Retina (tissue), 1 donor: ENCODE measurements at regions not wholly inside any gene's neighbourhood (a gene's known extent, or its start where the extent isn't known, plus 50 kb on each side); places are given as distances from the start of the nearest gene placed in this dataset.
A peak's percentile ranks its signal among the peaks of the same experiment; 100 is the strongest.
"Not testable (repeated sequence)": the region's sequence is repeated elsewhere in the genome, so short reads cannot be mapped to it uniquely, and the experiment has no call there.

Experiments used
- DNase-seq: peaks from one replicate; pipeline ENCODE4 v3.0.0-alpha.2; 2016

GRCh38 chr13:76266561-76266960, 619.6 kb downstream of the KCTD12 start:
- no peak for DNase-seq

GRCh38 chr13:76250211-76250610, 614.1 kb downstream of the LMO7 start:
- DNase-seq = no peak

- no peak for DNase-seq
Observed at GRCh38 chr13:76245920-76246319, 609.8 kb downstream of the LMO7 start.

GRCh38 chr13:76245211-76245610, 609.1 kb downstream of the LMO7 start:
- DNase-seq = no peak

- DNase-seq = not testable (repeated sequence)
Observed at GRCh38 chr13:76243120-76243519, 607.0 kb downstream of the LMO7 start.

- DNase-seq = no peak
Observed at GRCh38 chr13:76239031-76239680, 603.0 kb downstream of the LMO7 start.

- no peak for DNase-seq
Observed at GRCh38 chr13:76231522-76232167, 595.5 kb downstream of the LMO7 start.

GRCh38 chr13:76229281-76229680, 593.2 kb downstream of the LMO7 start:
- no peak for DNase-seq

GRCh38 chr13:76226941-76227340, 590.8 kb downstream of the LMO7 start:
- DNase-seq = no peak

- no peak for DNase-seq
Observed at GRCh38 chr13:76225815-76226489, 589.8 kb downstream of the LMO7 start.

- DNase-seq = no peak
Observed at GRCh38 chr13:76223999-76224398, 587.9 kb downstream of the LMO7 start.

GRCh38 chr13:76223565-76223964, 587.4 kb downstream of the LMO7 start:
- DNase-seq = no peak

GRCh38 chr13:76222511-76222910, 586.4 kb downstream of the LMO7 start:
- DNase-seq = no peak

- DNase-seq = no peak
Observed at GRCh38 chr13:76216729-76217128, 580.6 kb downstream of the LMO7 start.

GRCh38 chr13:76214001-76214400, 577.9 kb downstream of the LMO7 start:
- DNase-seq = no peak

- peak; percentile 8 for DNase-seq
Observed at GRCh38 chr13:76213423-76213904, 577.3 kb downstream of the LMO7 start.

GRCh38 chr13:76210262-76210661, 574.1 kb downstream of the LMO7 start:
- DNase-seq = no peak

GRCh38 chr13:76198568-76199163, 562.5 kb downstream of the LMO7 start:
- DNase-seq = peak; percentile 5

GRCh38 chr13:76189882-76190519, 553.9 kb downstream of the LMO7 start:
- DNase-seq = no peak

GRCh38 chr13:76175961-76176725, 540.0 kb downstream of the LMO7 start:
- DNase-seq = no peak

GRCh38 chr13:76168661-76169060, 532.5 kb downstream of the LMO7 start:
- DNase-seq = no peak

- no peak for DNase-seq
Observed at GRCh38 chr13:76164290-76164689, 528.2 kb downstream of the LMO7 start.
